GM23338 (cell line): ENCODE measurements at regions not wholly inside any gene's neighbourhood (a gene's known extent, or its start where the extent isn't known, plus 50 kb on each side); places are given as distances from the start of the nearest gene placed in this dataset.

Source experiments
- ATAC-seq: fragments of 200-7000 bp; cut with Tn5 transposase; 3 replicates; pipeline ENCODE4 v1.9.1; 2020
- DNase-seq: peaks from one replicate; pipeline ENCODE4 v3.0.0-alpha.2; 2015; ENCODE audit warnings: low spot score
- H2AFZ ChIP-seq: fragments of 200-600 bp; sonication (generic); 2 replicates; pipeline ENCODE4 v1.8.0; 2016; ENCODE audit warnings: antibody characterized with exemption, mild to moderate bottlenecking, moderate library complexity
- H3F3A ChIP-seq: fragments of 200-600 bp; sonication (generic); replicated peaks from 2 replicates; pipeline ENCODE4 v1.8.0; 2017; ENCODE audit warnings: antibody characterized with exemption, mixed run types, low read depth
- H3K27ac ChIP-seq: fragments of 200-600 bp; sonication (generic); 2 replicates; pipeline ENCODE4 v1.6.1; 2016; ENCODE audit warnings: low read depth
- H3K27me3 ChIP-seq: fragments of 200-600 bp; sonication (generic); 2 replicates; pipeline ENCODE4 v1.8.0; 2016; ENCODE audit warnings: mild to moderate bottlenecking, mixed run types, moderate library complexity; ENCODE audit not compliant: insufficient read depth
- H3K36me3 ChIP-seq: fragments of 200-600 bp; sonication (generic); 2 replicates; pipeline ENCODE4 v1.8.0; 2016; ENCODE audit warnings: mild to moderate bottlenecking; ENCODE audit not compliant: insufficient read depth
- H3K4me1 ChIP-seq: fragments of 200-600 bp; sonication (generic); 2 replicates; pipeline ENCODE4 v1.8.0; 2016; ENCODE audit warnings: mild to moderate bottlenecking, moderate library complexity; ENCODE audit not compliant: insufficient read depth
- H3K4me2 ChIP-seq: fragments of 200-600 bp; sonication (generic); 2 replicates; pipeline ENCODE4 v1.7.1; 2017; ENCODE audit warnings: mixed run types
- H3K4me3 ChIP-seq: fragments of 200-600 bp; sonication (generic); 2 replicates; pipeline ENCODE4 v1.6.1; 2016; ENCODE audit warnings: mixed run types
- H3K79me2 ChIP-seq: fragments of 200-600 bp; sonication (generic); replicated peaks from 2 replicates; pipeline ENCODE4 v1.8.0; 2017; ENCODE audit warnings: mild to moderate bottlenecking; ENCODE audit not compliant: insufficient read depth
- H3K9me2 ChIP-seq: fragments of 200-600 bp; sonication (generic); 2 replicates; pipeline ENCODE4 v1.8.0; 2017; ENCODE audit not compliant: insufficient read depth
- H4K20me1 ChIP-seq: fragments of 200-600 bp; sonication (generic); replicated peaks from 2 replicates; pipeline ENCODE4 v1.8.0; 2017; ENCODE audit warnings: mild to moderate bottlenecking; ENCODE audit not compliant: insufficient read depth
- H3K27ac Mint-ChIP-seq: 2 replicates; pipeline ENCODE4 v1.8.0; 2020; ENCODE audit warnings: inconsistent platforms, mild to moderate bottlenecking, moderate library complexity, mixed read lengths
- H3K27me3 Mint-ChIP-seq: 3 replicates; pipeline ENCODE4 v1.8.0; 2022; ENCODE audit warnings: low read depth, mild to moderate bottlenecking, moderate library complexity, mixed read lengths, inconsistent platforms; ENCODE audit not compliant: insufficient read depth, poor library complexity
- H3K36me3 Mint-ChIP-seq: 3 replicates; pipeline ENCODE4 v1.8.0; 2021; ENCODE audit warnings: low read depth, mild to moderate bottlenecking, inconsistent platforms, moderate library complexity, mixed read lengths
- H3K4me1 Mint-ChIP-seq: 3 replicates; pipeline ENCODE4 v1.8.0; 2020; ENCODE audit warnings: mild to moderate bottlenecking, inconsistent platforms, mixed read lengths
- H3K4me3 Mint-ChIP-seq: 3 replicates; pipeline ENCODE4 v1.8.0; 2021; ENCODE audit warnings: moderate library complexity, mild to moderate bottlenecking, inconsistent platforms, mixed read lengths
- H3K9me3 Mint-ChIP-seq: 3 replicates; pipeline ENCODE4 v1.8.0; 2020; ENCODE audit warnings: moderate library complexity, mild to moderate bottlenecking, inconsistent platforms, mixed read lengths
- CREB1 ChIP-seq: fragments of 250-450 bp; sonication (Bioruptor Pico); IDR thresholded peaks from 2 replicates; pipeline ENCODE4 v1.5.0; 2020; ENCODE audit warnings: low read depth, mild to moderate bottlenecking, moderate library complexity
- CTCF ChIP-seq, 2 experiments: fragments of 200-600 bp in 1 of 2; sonication (generic) in 1 of 2; conservative IDR thresholded peaks; 2 replicates each; pipeline versions ENCODE4 v1.5.1 to v1.6.1; 2016 to 2017; ENCODE audit warnings: antibody characterized with exemption in 2 of 2, low read depth in 2 of 2, mild to moderate bottlenecking in 2 of 2, moderate library complexity in 1 of 2
- ETS1 ChIP-seq: IDR thresholded peaks from 2 replicates; pipeline ENCODE4 v1.6.1; 2016; ENCODE audit warnings: antibody characterized with exemption
- EZH2 ChIP-seq: fragments of 200-600 bp; sonication (generic); IDR thresholded peaks from one replicate; pipeline ENCODE4 v1.8.0; 2017; ENCODE audit warnings: antibody characterized with exemption, mild to moderate bottlenecking, low read depth; ENCODE audit not compliant: unreplicated experiment
- EZH2phosphoT487 ChIP-seq: fragments of 200-600 bp; sonication (generic); IDR thresholded peaks from one replicate; pipeline ENCODE4 v1.8.1; 2018; ENCODE audit warnings: antibody characterized with exemption; ENCODE audit not compliant: unreplicated experiment
- JUNB ChIP-seq: IDR thresholded peaks from one replicate; pipeline ENCODE4 v1.6.1; 2016; ENCODE audit warnings: antibody characterized with exemption; ENCODE audit not compliant: unreplicated experiment
- NANOG ChIP-seq: IDR thresholded peaks from 2 replicates; pipeline ENCODE4 v1.6.1; 2016; ENCODE audit warnings: antibody characterized with exemption, borderline replicate concordance
- POLR2AphosphoS5 ChIP-seq: IDR thresholded peaks from 2 replicates; pipeline ENCODE4 v1.6.1; 2016; ENCODE audit warnings: antibody characterized with exemption, low read depth
- REST ChIP-seq: IDR thresholded peaks from one replicate; pipeline ENCODE4 v1.6.1; 2018; ENCODE audit warnings: antibody characterized with exemption; ENCODE audit not compliant: unreplicated experiment
- ZNF331 ChIP-seq: fragments of 250-450 bp; sonication (Bioruptor Pico); IDR thresholded peaks from 2 replicates; pipeline ENCODE4 v1.5.0; 2020; ENCODE audit warnings: low read depth, mild to moderate bottlenecking, moderate library complexity
- ZNF462 ChIP-seq: fragments of 250-450 bp; sonication (Bioruptor Pico); IDR thresholded peaks from 2 replicates; pipeline ENCODE4 v1.5.0; 2020; ENCODE audit warnings: mild to moderate bottlenecking, moderate library complexity

GRCh38 chr18:29930231-29930630, 1112.3 kb downstream of the DSC3 start:
- H3K79me2 ChIP-seq, result no peaks in the 10 kb centered on the region
- DNase-seq (no peak), ATAC-seq (no peak)
- Mint-ChIP-seq H3K27ac (no peak overlapping the region), H3K27me3 (no peaks in the 10 kb centered on the region), H3K4me1 (no peaks in the 10 kb centered on the region), H3K36me3 (no peaks in the 10 kb centered on the region), H3K9me3 (no peaks in the 10 kb centered on the region; the same call in 2 of the 3 replicates), H3K4me3 (no peak overlapping the region)
- H3K27me3 ChIP-seq, result no peaks in the 10 kb centered on the region
- H2AFZ ChIP-seq, result no peak overlapping the region
- no peak overlapping the region for H3K27ac ChIP-seq
- H3K4me2 ChIP-seq, result no peak overlapping the region
- no peak for TF ChIP-seq EZH2
- no peak for TF ChIP-seq REST
- no peak for TF ChIP-seq CTCF (conservative IDR thresholded peaks at IDR 0.05; ENCODE audit: low read depth in 2 of 2)
- TF ChIP-seq ZNF331 (CRISPR knock-in tag), result no peak
- no peak for TF ChIP-seq NANOG
- TF ChIP-seq ZNF462, result no peak
- TF ChIP-seq CREB1 (CRISPR knock-in tag), result no peak
- TF ChIP-seq POLR2AphosphoS5, result no peak
- no peak for TF ChIP-seq EZH2phosphoT487
- no peak for TF ChIP-seq ETS1
- no peak for TF ChIP-seq JUNB
- no peaks in the 10 kb centered on the region for H3K4me1 ChIP-seq
- H3K4me3 ChIP-seq, result no peak overlapping the region
- H3F3A ChIP-seq, result no peaks in the 10 kb centered on the region
- no peaks in the 10 kb centered on the region for H3K9me2 ChIP-seq
- no peaks in the 10 kb centered on the region for H4K20me1 ChIP-seq
- no peaks in the 10 kb centered on the region for H3K36me3 ChIP-seq
